Esophagus muscularis mucosa (tissue), 4 donors: ENCODE measurements at regions not wholly inside any gene's neighbourhood (a gene's known extent, or its start where the extent isn't known, plus 50 kb on each side); places are given as distances from the start of the nearest gene placed in this dataset.
"Not testable (repeated sequence)": the region's sequence is repeated elsewhere in the genome, so short reads cannot be mapped to it uniquely, and the experiment has no call there.

Experiments
- DNase-seq: peaks from one replicate; pipeline ENCODE4 v3.0.0-alpha.2; 2017; ENCODE audit errors: extremely low spot score
- H3K27ac ChIP-seq, 4 donors: fragments of 200-600 bp; sonication (generic); replicated peaks in 1 of 4; 1 replicate in 3 of 4; 2 replicates in 1 of 4; pipeline ENCODE4 v1.5.1; 2016 to 2019; ENCODE audit warnings: mild to moderate bottlenecking in 1 of 4
- H3K27me3 ChIP-seq, 4 donors: fragments of 200-600 bp; sonication (generic); one replicate each; pipeline versions ENCODE4 v1.5.1 to v1.6.0; 2016 to 2019
- H3K36me3 ChIP-seq, 4 donors: fragments of 200-600 bp; sonication (generic); one replicate each; pipeline ENCODE4 v1.5.1; 2016 to 2019
- H3K4me1 ChIP-seq, 4 donors: fragments of 200-600 bp; sonication (generic); one replicate each; pipeline ENCODE4 v1.5.1; 2016 to 2019
- H3K4me3 ChIP-seq, 4 donors: fragments of 200-600 bp; sonication (generic); 1 replicate in 2 of 4; 2 replicates in 2 of 4; pipeline ENCODE4 v1.5.1; 2016 to 2019; ENCODE audit warnings: mild to moderate bottlenecking in 4 of 4, moderate library complexity in 1 of 4
- H3K9me3 ChIP-seq, 4 donors: fragments of 200-600 bp; sonication (generic); 1 replicate in 3 of 4; 2 replicates in 1 of 4; pipeline ENCODE4 v1.5.1; 2016 to 2019
- CTCF ChIP-seq, 3 experiments: fragments of 200-600 bp in 2 of 3; fragments of 450-650 bp in 1 of 3; sonication (generic) in 2 of 3; IDR thresholded peaks; one replicate each; pipeline ENCODE4 v1.5.1; 2017 to 2019; ENCODE audit warnings: antibody characterized with exemption in 3 of 3, mild to moderate bottlenecking in 2 of 3, moderate library complexity in 1 of 3
- EP300 ChIP-seq: sonication (generic); formaldehyde crosslinking; IDR thresholded peaks from one replicate; pipeline ENCODE4 v1.6.1; 2017; ENCODE audit warnings: antibody characterized with exemption
- POLR2A ChIP-seq: fragments of 450-650 bp; IDR thresholded peaks from one replicate; pipeline ENCODE4 v1.6.1; 2017; ENCODE audit warnings: antibody characterized with exemption, moderate library complexity, mild to moderate bottlenecking, low read depth
- POLR2AphosphoS5 ChIP-seq, 2 donors: sonication (generic); formaldehyde crosslinking; IDR thresholded peaks; one replicate each; pipeline ENCODE4 v1.6.1; 2017; ENCODE audit warnings: antibody characterized with exemption in 2 of 2
- WGBS: methylation state at CpG from one replicate; pipeline ENCODE4 v1.1.5; 2018; 5-methylcytosine and 5-hydroxymethylcytosine counted together
- intact Hi-C: fragments of 100-400 bp; cut with DNase I; formaldehyde crosslinking; loops from one replicate; pipeline ENCODE4 v1.15.1; 2023

GRCh38 chr22:48819232-48819631 lies 1008.4 kb downstream of the BRD1 start:
- Histone ChIP-seq H3K9me3 (no peaks in the 10 kb centered on the region), H3K4me1 (no peaks in the 10 kb centered on the region), H3K27ac (no peak overlapping the region), H3K27me3 (peaks cover 0 to 54% (median 2%) of the 10 kb centered on the region in 4 donors), H3K4me3 (no peak overlapping the region), H3K36me3 (no peaks in the 10 kb centered on the region)
- no peak for TF ChIP-seq EP300
- TF ChIP-seq POLR2A = no peak
- TF ChIP-seq POLR2AphosphoS5 (IDR thresholded peaks at IDR 0.05) = no peak
- TF ChIP-seq CTCF (IDR thresholded peaks at IDR 0.05) = no peak
- DNase-seq = no peak
- WGBS = 92% methylated on average over 16 of the region's 16 CpGs
- intact Hi-C loops = no loop called here

GRCh38 chr22:48817491-48817890 lies 1010.2 kb downstream of the BRD1 start:
- H3K4me1 ChIP-seq, H3K36me3 ChIP-seq, H3K4me3 ChIP-seq, H3K27ac ChIP-seq, DNase-seq, intact Hi-C loops, H3K9me3 ChIP-seq: not testable (repeated sequence)
- H3K27me3 ChIP-seq = peaks cover 0 to 45% (median 2%) of the 10 kb centered on the region in 4 donors
- WGBS = 93% methylated on average over 10 of the region's 10 CpGs

GRCh38 chr22:48811885-48812284 lies 1015.8 kb downstream of the BRD1 start:
- H3K4me3 ChIP-seq = no peak overlapping the region
- H3K9me3 ChIP-seq = no peaks in the 10 kb centered on the region
- H3K27me3 ChIP-seq = peaks cover 0 to 29% (median 0%) of the 10 kb centered on the region in 4 donors
- H3K36me3 ChIP-seq = no peaks in the 10 kb centered on the region
- TF ChIP-seq POLR2AphosphoS5 (IDR thresholded peaks at IDR 0.05) (no peak), CTCF (IDR thresholded peaks at IDR 0.05) (no peak), EP300 (no peak), POLR2A (no peak)
- DNase-seq = no peak
- 75% methylated on average over 7 of the region's 7 CpGs for WGBS
- H3K27ac ChIP-seq = no peak overlapping the region
- intact Hi-C loops = no loop called here
- H3K4me1 ChIP-seq = no peaks in the 10 kb centered on the region

- intact Hi-C loops = no loop called here
- Histone ChIP-seq H3K27ac (no peak overlapping the region), H3K4me3 (no peak overlapping the region), H3K9me3 (no peaks in the 10 kb centered on the region), H3K36me3 (no peaks in the 10 kb centered on the region), H3K4me1 (no peaks in the 10 kb centered on the region), H3K27me3 (peaks cover 0 to 40% (median 0%) of the 10 kb centered on the region in 4 donors)
- TF ChIP-seq CTCF (IDR thresholded peaks at IDR 0.05) (no peak), POLR2AphosphoS5 (IDR thresholded peaks at IDR 0.05) (no peak), POLR2A (no peak), EP300 (no peak)
- no peak for DNase-seq
- 66% methylated on average over 5 of the region's 7 CpGs for WGBS
Measured at GRCh38 chr22:48808038-48808960, 1019.4 kb downstream of the BRD1 start.

- Histone ChIP-seq H3K27ac (no peak overlapping the region), H3K9me3 (no peaks in the 10 kb centered on the region), H3K27me3 (peaks cover 0 to 49% (median 0%) of the 10 kb centered on the region in 4 donors), H3K4me3 (no peak overlapping the region), H3K36me3 (no peaks in the 10 kb centered on the region), H3K4me1 (no peaks in the 10 kb centered on the region)
- no peak for DNase-seq
- WGBS = 89% methylated on average over 8 of the region's 17 CpGs
- TF ChIP-seq POLR2AphosphoS5 (IDR thresholded peaks at IDR 0.05) (no peak), EP300 (no peak), POLR2A (no peak), CTCF (IDR thresholded peaks at IDR 0.05) (no peak)
- intact Hi-C loops = no loop called here
Measured at GRCh38 chr22:48807155-48807554, 1020.5 kb downstream of the BRD1 start.
